Central memory CD8-positive, alpha-beta T cell (primary cell): ENCODE measurements at regions not wholly inside any gene's neighbourhood (a gene's known extent, or its start where the extent isn't known, plus 50 kb on each side); places are given as distances from the start of the nearest gene placed in this dataset.
A peak's percentile ranks its signal among the peaks of the same experiment; 100 is the strongest.

Experiments
- ATAC-seq: fragments of 150-1000 bp; cut with Tn5 transposase; replicated peaks from 2 replicates; pipeline ENCODE4 v1.10.0; 2022; ENCODE audit warnings: mild to moderate bottlenecking, moderate FRiP score, moderate number of reproducible peaks; ENCODE audit not compliant: poor library complexity, severe bottlenecking; ENCODE audit errors: extremely low read depth
- DNase-seq, 2 donors: peaks; one replicate each; pipeline ENCODE4 v3.0.0; 2021; ENCODE audit warnings: low spot score in 2 of 2
- H3K27ac Mint-ChIP-seq: one replicate; pipeline ENCODE4 v1.8.0; 2022; ENCODE audit warnings: low read depth, mild to moderate bottlenecking, moderate library complexity, mixed read lengths
- H3K27me3 Mint-ChIP-seq: one replicate; pipeline ENCODE4 v1.8.0; 2022; ENCODE audit warnings: mixed read lengths
- H3K36me3 Mint-ChIP-seq: one replicate; pipeline ENCODE4 v1.8.0; 2022; ENCODE audit warnings: mild to moderate bottlenecking, moderate library complexity, mixed read lengths; ENCODE audit not compliant: insufficient read depth
- H3K4me1 Mint-ChIP-seq: one replicate; pipeline ENCODE4 v1.8.0; 2022; ENCODE audit warnings: mixed read lengths
- H3K4me3 Mint-ChIP-seq: one replicate; pipeline ENCODE4 v1.8.0; 2022; ENCODE audit warnings: mild to moderate bottlenecking, moderate library complexity, mixed read lengths
- H3K9me3 Mint-ChIP-seq: one replicate; pipeline ENCODE4 v1.8.0; 2022; ENCODE audit warnings: mixed read lengths

GRCh38 chr6:144824018-144824417, 538.9 kb downstream of the UTRN start:
- Mint-ChIP-seq H3K27ac (no peak overlapping the region), H3K4me1 (peaks cover 25% of the 10 kb centered on the region), H3K9me3 (no peaks in the 10 kb centered on the region), H3K4me3 (no peak overlapping the region), H3K27me3 (no peaks in the 10 kb centered on the region), H3K36me3 (peaks cover 36% of the 10 kb centered on the region)
- ATAC-seq (no peak), DNase-seq (no peak)

DNA sequence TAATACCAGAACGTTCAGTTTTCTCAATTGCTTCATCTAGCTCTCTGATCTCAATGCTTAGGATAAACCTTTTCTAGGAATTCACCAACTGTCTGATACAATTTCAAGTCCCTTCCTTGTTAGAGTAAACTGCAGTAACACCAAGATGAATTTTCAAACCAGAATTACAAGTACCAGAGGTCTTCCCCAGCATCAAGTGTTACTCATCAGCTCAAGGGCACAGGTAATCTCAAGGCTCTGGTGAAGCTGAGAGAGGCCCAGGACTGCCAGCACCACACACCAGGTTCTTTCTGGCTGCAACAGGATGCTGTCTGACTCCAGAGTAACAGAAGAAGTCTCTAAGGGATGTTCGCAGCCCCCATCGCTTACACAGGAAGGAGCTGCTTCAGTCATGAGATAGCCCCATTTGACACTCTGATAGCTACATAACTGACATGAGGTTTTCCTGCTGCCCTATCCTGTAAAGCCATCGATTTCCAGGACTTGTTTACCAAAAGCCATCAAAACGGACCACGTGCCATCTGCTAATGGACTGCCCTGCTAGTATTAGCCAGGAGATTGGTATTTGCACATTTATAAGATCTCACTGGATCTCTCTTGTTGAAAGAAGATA, 549.4 kb downstream of the UTRN start:
- no peak overlapping the region for H3K4me3 Mint-ChIP-seq
- ATAC-seq, result no peak
- H3K9me3 Mint-ChIP-seq, result no peaks in the 10 kb centered on the region
- H3K27me3 Mint-ChIP-seq, result no peaks in the 10 kb centered on the region
- peaks cover 51% of the 10 kb centered on the region for H3K36me3 Mint-ChIP-seq
- H3K27ac Mint-ChIP-seq, result no peak overlapping the region
- no peak for DNase-seq
- no peaks in the 10 kb centered on the region for H3K4me1 Mint-ChIP-seq

- DNase-seq (no peak), ATAC-seq (no peak)
- peaks cover 55% of the 10 kb centered on the region for H3K36me3 Mint-ChIP-seq
- no peaks in the 10 kb centered on the region for H3K27me3 Mint-ChIP-seq
- peak overlapping the region; percentile 81 for H3K27ac Mint-ChIP-seq
- H3K4me3 Mint-ChIP-seq, result no peak overlapping the region
- no peaks in the 10 kb centered on the region for H3K9me3 Mint-ChIP-seq
- H3K4me1 Mint-ChIP-seq, result no peaks in the 10 kb centered on the region
Observed at GRCh38 chr6:144835322-144835973, 550.3 kb downstream of the UTRN start.

GRCh38 chr6:144840619-144841018, 555.5 kb downstream of the UTRN start:
- no peaks in the 10 kb centered on the region for H3K9me3 Mint-ChIP-seq
- H3K4me3 Mint-ChIP-seq, result no peak overlapping the region
- H3K4me1 Mint-ChIP-seq, result no peaks in the 10 kb centered on the region
- H3K27ac Mint-ChIP-seq, result no peak overlapping the region
- peaks cover 66% of the 10 kb centered on the region for H3K36me3 Mint-ChIP-seq
- ATAC-seq, result no peak
- no peak for DNase-seq
- no peaks in the 10 kb centered on the region for H3K27me3 Mint-ChIP-seq

GRCh38 chr6:144843701-144844100, 558.6 kb downstream of the UTRN start:
- Mint-ChIP-seq H3K4me1 (peaks cover 11% of the 10 kb centered on the region), H3K27ac (no peak overlapping the region), H3K9me3 (no peaks in the 10 kb centered on the region), H3K27me3 (no peaks in the 10 kb centered on the region), H3K4me3 (no peak overlapping the region), H3K36me3 (peaks cover 50% of the 10 kb centered on the region)
- ATAC-seq, result no peak
- no peak for DNase-seq

- no peak overlapping the region for H3K27ac Mint-ChIP-seq
- H3K4me1 Mint-ChIP-seq, result peaks cover 14% of the 10 kb centered on the region
- DNase-seq (no peak), ATAC-seq (no peak)
- no peaks in the 10 kb centered on the region for H3K27me3 Mint-ChIP-seq
- peaks cover 47% of the 10 kb centered on the region for H3K36me3 Mint-ChIP-seq
- no peaks in the 10 kb centered on the region for H3K9me3 Mint-ChIP-seq
- no peak overlapping the region for H3K4me3 Mint-ChIP-seq
Observed at GRCh38 chr6:144844596-144844995, 559.5 kb downstream of the UTRN start.

DNA sequence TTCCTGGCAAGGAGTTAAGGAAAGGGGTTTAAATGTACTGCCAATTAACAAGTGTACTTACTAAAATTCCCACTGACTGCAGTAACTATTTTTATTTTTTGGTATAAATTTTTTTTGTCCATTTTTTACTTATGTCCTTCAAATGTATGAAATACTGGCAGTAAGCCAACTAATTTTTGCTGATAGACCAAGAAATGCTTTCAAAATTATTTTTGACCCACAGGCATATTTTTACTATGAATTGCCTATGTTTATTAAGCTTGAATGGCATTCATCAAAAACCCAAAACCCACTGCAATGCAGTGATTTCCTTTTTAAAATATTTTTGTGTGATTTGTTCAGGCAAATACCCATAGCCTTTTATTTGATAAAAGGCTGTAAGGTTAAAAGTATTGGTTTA, 560.1 kb downstream of the UTRN start:
- DNase-seq (no peak), ATAC-seq (no peak)
- Mint-ChIP-seq H3K27me3 (no peaks in the 10 kb centered on the region), H3K36me3 (peaks cover 45% of the 10 kb centered on the region), H3K27ac (no peak overlapping the region), H3K4me1 (peaks cover 14% of the 10 kb centered on the region), H3K9me3 (no peaks in the 10 kb centered on the region), H3K4me3 (no peak overlapping the region)

GRCh38 chr6:144847916-144848315, 562.8 kb downstream of the UTRN start:
- ATAC-seq (no peak), DNase-seq (no peak)
- no peaks in the 10 kb centered on the region for H3K27me3 Mint-ChIP-seq
- H3K27ac Mint-ChIP-seq, result peak overlapping the region; percentile 26
- no peaks in the 10 kb centered on the region for H3K9me3 Mint-ChIP-seq
- no peak overlapping the region for H3K4me3 Mint-ChIP-seq
- peaks cover 14% of the 10 kb centered on the region for H3K4me1 Mint-ChIP-seq
- peaks cover 39% of the 10 kb centered on the region for H3K36me3 Mint-ChIP-seq

DNA sequence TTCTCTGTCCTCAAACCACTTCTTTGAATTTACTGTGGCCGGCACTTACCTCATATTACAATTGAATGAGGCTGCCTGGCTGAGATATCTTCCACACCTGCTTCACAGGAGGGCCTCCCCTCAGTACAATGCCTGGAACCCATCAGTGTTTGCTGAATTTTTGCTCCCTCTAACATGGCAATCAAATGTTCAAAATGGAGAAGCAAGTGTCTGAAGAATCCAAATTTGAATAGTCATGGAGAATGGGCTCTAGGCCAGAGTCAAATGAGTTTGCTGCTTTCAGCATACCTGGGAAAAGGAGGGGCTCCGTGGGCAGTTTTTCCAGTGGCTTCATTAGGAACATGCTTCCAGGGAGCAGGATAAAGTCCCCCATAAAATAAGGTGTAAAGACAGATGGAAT, 564.8 kb downstream of the UTRN start:
- H3K9me3 Mint-ChIP-seq, result no peaks in the 10 kb centered on the region
- H3K4me3 Mint-ChIP-seq, result no peak overlapping the region
- DNase-seq, result no peak
- no peak overlapping the region for H3K27ac Mint-ChIP-seq
- no peak for ATAC-seq
- H3K36me3 Mint-ChIP-seq, result peaks cover 26% of the 10 kb centered on the region
- H3K4me1 Mint-ChIP-seq, result peaks cover 14% of the 10 kb centered on the region
- H3K27me3 Mint-ChIP-seq, result no peaks in the 10 kb centered on the region

DNA sequence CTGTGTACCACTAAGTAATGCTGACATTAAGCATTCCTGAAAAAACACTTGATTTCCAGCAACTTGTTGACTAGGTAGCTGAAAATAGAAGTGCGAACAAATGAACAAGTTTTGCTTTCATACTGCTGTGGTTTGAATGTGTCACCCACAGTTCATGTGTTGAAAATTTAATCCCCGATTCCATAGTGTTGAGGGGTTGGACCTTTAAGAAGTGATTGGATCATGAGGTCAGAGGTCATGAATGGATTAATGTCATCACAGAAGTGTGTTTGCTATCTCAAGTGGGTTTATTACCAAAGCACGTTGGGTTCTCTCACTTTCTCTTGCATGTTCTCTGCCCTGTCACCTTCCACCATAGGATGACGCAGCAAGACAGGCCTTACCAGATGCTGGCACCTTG, 568.5 kb downstream of the UTRN start:
- Mint-ChIP-seq H3K27ac (no peak overlapping the region), H3K27me3 (no peaks in the 10 kb centered on the region), H3K9me3 (no peaks in the 10 kb centered on the region), H3K4me3 (no peak overlapping the region), H3K36me3 (peaks cover 14% of the 10 kb centered on the region), H3K4me1 (peaks cover 20% of the 10 kb centered on the region)
- DNase-seq, result no peak
- no peak for ATAC-seq

GRCh38 chr6:144854654-144855053, 569.5 kb downstream of the UTRN start:
- H3K4me1 Mint-ChIP-seq, result peaks cover 15% of the 10 kb centered on the region

GRCh38 chr6:144855375-144855774, 570.2 kb downstream of the UTRN start:
- ATAC-seq (no peak), DNase-seq (no peak)
- Mint-ChIP-seq H3K9me3 (no peaks in the 10 kb centered on the region), H3K27ac (peak overlapping the region; percentile 63), H3K4me3 (no peak overlapping the region), H3K36me3 (peaks cover 8% of the 10 kb centered on the region), H3K4me1 (peaks cover 15% of the 10 kb centered on the region), H3K27me3 (no peaks in the 10 kb centered on the region)

More at GRCh38 chr6:144854654-144855053, 569.5 kb downstream of the UTRN start:
- H3K9me3 Mint-ChIP-seq, result no peaks in the 10 kb centered on the region
- H3K4me3 Mint-ChIP-seq, result no peak overlapping the region
- H3K36me3 Mint-ChIP-seq, result peaks cover 10% of the 10 kb centered on the region
- H3K27me3 Mint-ChIP-seq, result no peaks in the 10 kb centered on the region
- DNase-seq (no peak), ATAC-seq (no peak)
- peak overlapping the region; percentile 63 for H3K27ac Mint-ChIP-seq

GRCh38 chr6:144855812-144856531, 570.8 kb downstream of the UTRN start:
- H3K27me3 Mint-ChIP-seq, result no peaks in the 10 kb centered on the region

More at GRCh38 chr6:144855812-144856531, 570.8 kb downstream of the UTRN start:
- Mint-ChIP-seq H3K4me1 (peaks cover 15% of the 10 kb centered on the region), H3K9me3 (no peaks in the 10 kb centered on the region), H3K27ac (no peak overlapping the region), H3K36me3 (peaks cover 3% of the 10 kb centered on the region), H3K4me3 (no peak overlapping the region)
- DNase-seq, result no peak
- ATAC-seq, result no peak
